ENCODE measurements at regions not wholly inside any gene's neighbourhood (a gene's known extent, or its start where the extent isn't known, plus 50 kb on each side); places are given as distances from the start of the nearest gene placed in this dataset.

DNA sequence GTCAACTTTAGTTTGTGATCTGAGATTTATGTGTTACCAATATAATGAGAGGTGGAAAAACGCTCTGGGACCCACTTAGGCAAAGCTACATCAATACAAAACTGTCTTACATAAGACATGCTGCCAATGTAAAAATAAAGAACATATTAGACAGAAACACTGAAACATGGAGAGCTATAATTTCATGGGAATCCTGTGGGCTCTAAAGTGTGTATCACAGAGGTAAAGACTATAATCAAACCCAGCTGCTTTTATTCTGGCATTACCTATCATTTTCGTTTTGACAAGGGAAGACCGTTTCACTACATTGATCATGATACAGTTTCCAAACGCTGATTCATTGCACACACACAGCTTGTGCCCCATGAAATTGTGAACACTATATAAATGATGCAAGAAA is 400.5 kb upstream of the TUSC1 start:
- intact Hi-C loops (cut with DNase I), result no loop called here
- peaks cover 0 to 11% (median 4%) of the 10 kb centered on the region in 3 donors for H3K9me3 ChIP-seq
- 52 to 53% methylated on average over 4 of the region's 4 CpGs for WGBS, 2 donors

GRCh38 chr9:26077860-26078259 is 399.6 kb upstream of the TUSC1 start:
- no peaks in the 10 kb centered on the region for H3K4me1 ChIP-seq
- no peak overlapping the region for H3K27ac ChIP-seq
- 100% methylated on average over 1 of the region's 4 CpGs; no CpG with 5 or more reads in 1 of the 2 donors for WGBS, 2 donors
- no peaks in the 10 kb centered on the region for H3K27me3 ChIP-seq
- DNase-seq, result no peak
- H3K4me3 ChIP-seq, result no peak overlapping the region
- intact Hi-C loops (cut with DNase I), result no loop called here
- TF ChIP-seq, protein P1, sequence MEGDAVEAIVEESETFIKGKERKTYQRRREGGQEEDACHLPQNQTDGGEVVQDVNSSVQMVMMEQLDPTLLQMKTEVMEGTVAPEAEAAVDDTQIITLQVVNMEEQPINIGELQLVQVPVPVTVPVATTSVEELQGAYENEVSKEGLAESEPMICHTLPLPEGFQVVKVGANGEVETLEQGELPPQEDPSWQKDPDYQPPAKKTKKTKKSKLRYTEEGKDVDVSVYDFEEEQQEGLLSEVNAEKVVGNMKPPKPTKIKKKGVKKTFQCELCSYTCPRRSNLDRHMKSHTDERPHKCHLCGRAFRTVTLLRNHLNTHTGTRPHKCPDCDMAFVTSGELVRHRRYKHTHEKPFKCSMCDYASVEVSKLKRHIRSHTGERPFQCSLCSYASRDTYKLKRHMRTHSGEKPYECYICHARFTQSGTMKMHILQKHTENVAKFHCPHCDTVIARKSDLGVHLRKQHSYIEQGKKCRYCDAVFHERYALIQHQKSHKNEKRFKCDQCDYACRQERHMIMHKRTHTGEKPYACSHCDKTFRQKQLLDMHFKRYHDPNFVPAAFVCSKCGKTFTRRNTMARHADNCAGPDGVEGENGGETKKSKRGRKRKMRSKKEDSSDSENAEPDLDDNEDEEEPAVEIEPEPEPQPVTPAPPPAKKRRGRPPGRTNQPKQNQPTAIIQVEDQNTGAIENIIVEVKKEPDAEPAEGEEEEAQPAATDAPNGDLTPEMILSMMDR (IDR thresholded peaks at IDR 0.05), result no peak
- no peak for TF ChIP-seq POLR2A (IDR thresholded peaks at IDR 0.05)
- peaks cover 0 to 19% (median 4%) of the 10 kb centered on the region in 3 donors for H3K9me3 ChIP-seq
- no peaks in the 10 kb centered on the region for H3K36me3 ChIP-seq

More for the DNA sequence above, 400.5 kb upstream of the TUSC1 start:
- Histone ChIP-seq H3K4me1 (no peaks in the 10 kb centered on the region), H3K4me3 (no peak overlapping the region), H3K27ac (no peak overlapping the region), H3K36me3 (no peaks in the 10 kb centered on the region), H3K27me3 (no peaks in the 10 kb centered on the region)
- no peak for DNase-seq
- no peak for TF ChIP-seq POLR2A (IDR thresholded peaks at IDR 0.05)
- TF ChIP-seq, protein P1 (IDR thresholded peaks at IDR 0.05), result no peak

- no peaks in the 10 kb centered on the region for H3K9me3 ChIP-seq
- H3K36me3 ChIP-seq, result no peaks in the 10 kb centered on the region
- DNase-seq, result no peak
- no peaks in the 10 kb centered on the region for H3K4me1 ChIP-seq
- no peaks in the 10 kb centered on the region for H3K27me3 ChIP-seq
- no peak overlapping the region for H3K4me3 ChIP-seq
- intact Hi-C loops (cut with DNase I), result no loop called here
- no peak overlapping the region for H3K27ac ChIP-seq
- 79 to 81% methylated on average over 1 of the region's 1 CpG for WGBS, 2 donors
- TF ChIP-seq POLR2A (IDR thresholded peaks at IDR 0.05), result no peak
- TF ChIP-seq, protein P1 (IDR thresholded peaks at IDR 0.05), result no peak
Observed at GRCh38 chr9:26067608-26068007, 389.4 kb upstream of the TUSC1 start.

DNA sequence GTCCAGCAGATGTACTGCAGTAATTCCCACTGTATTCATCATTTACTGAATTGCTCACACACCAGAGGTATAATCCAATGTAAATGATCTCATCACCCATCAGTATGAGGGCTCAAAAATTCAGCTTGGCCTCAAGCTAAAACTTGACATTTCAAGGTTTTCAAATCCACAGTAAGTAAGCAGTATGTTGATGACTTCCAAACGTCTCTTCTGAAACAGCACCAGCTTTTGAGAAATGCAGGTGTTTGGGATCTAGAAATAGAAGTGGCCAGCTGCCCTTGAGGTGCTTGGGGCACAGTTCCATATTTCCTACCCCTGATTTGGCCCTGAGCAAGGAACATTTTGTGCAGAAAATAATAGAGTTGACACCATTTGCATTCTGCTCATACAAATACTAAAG is 388.0 kb upstream of the TUSC1 start:
- Histone ChIP-seq H3K36me3 (no peaks in the 10 kb centered on the region), H3K4me3 (no peak overlapping the region), H3K27ac (no peak overlapping the region), H3K4me1 (no peaks in the 10 kb centered on the region), H3K9me3 (no peaks in the 10 kb centered on the region), H3K27me3 (no peaks in the 10 kb centered on the region)
- intact Hi-C loops (cut with DNase I), result no loop called here
- DNase-seq, result no peak
- TF ChIP-seq, protein P1 (IDR thresholded peaks at IDR 0.05), result no peak
- no peak for TF ChIP-seq POLR2A (IDR thresholded peaks at IDR 0.05)
- 18 to 58% methylated on average over 1 of the region's 1 CpG for WGBS, 2 donors

DNA sequence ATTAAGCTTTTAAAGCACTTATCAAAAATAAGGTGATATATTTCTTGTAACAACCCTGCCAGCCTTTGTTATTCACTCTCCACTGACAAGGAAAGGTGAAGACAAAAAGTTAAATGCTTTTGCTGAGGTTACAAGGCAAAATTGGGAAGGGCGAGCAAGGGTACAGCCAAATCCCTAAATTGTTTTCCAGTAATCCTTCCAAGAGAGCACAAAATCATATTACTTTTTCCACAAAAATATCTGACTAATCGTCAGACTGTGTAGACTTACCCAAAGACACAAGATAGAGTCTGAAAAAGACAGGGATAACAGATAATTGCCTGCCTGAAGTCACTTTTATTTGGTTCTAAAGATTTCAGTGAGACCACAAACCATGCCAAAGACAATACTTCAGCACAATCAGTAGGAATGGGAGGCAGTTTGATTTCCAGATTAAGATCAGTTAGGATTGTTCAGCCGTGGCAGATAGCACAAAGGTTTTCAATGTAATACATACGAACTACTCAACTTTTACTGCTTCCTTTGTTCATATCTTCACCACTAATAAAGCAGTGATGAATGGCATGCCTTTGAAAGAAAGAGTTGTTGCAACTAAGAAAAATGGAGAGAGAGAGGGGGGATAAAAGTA is 383.8 kb upstream of the TUSC1 start:
- no peaks in the 10 kb centered on the region for H3K36me3 ChIP-seq
- H3K4me3 ChIP-seq, result no peak overlapping the region
- H3K27ac ChIP-seq, result no peak overlapping the region
- no peak for TF ChIP-seq POLR2A (IDR thresholded peaks at IDR 0.05)
- TF ChIP-seq, protein P1 (IDR thresholded peaks at IDR 0.05), result no peak
- 41 to 47% methylated on average over 4 of the region's 4 CpGs for WGBS, 2 donors
- intact Hi-C loops (cut with DNase I), result no loop called here
- no peaks in the 10 kb centered on the region for H3K9me3 ChIP-seq
- no peaks in the 10 kb centered on the region for H3K4me1 ChIP-seq
- no peaks in the 10 kb centered on the region for H3K27me3 ChIP-seq
- no peak for DNase-seq
